CD14-positive monocyte (primary cell): ENCODE measurements at regions not wholly inside any gene's neighbourhood (a gene's known extent, or its start where the extent isn't known, plus 50 kb on each side); places are given as distances from the start of the nearest gene placed in this dataset.

Experiments
- DNase-seq, 3 donors: peaks; one replicate each; pipeline ENCODE4 v3.0.0-alpha.2; 2011 to 2022
- H2AFZ ChIP-seq: 2 replicates; pipeline ENCODE4 v1.6.0; 2012; ENCODE audit warnings: mild to moderate bottlenecking, low read depth, low read length, inconsistent platforms; ENCODE audit not compliant: insufficient read depth, poor library complexity, severe bottlenecking
- H3K27ac ChIP-seq, 2 donors: 1 replicate in 1 of 2; 2 replicates in 1 of 2; pipeline ENCODE4 v1.5.1; 2012 to 2013; ENCODE audit warnings: low read length in 2 of 2, control low read depth in 1 of 2, inconsistent platforms in 1 of 2, low read depth in 1 of 2, mild to moderate bottlenecking in 1 of 2
- H3K27me3 ChIP-seq, 2 donors: one replicate each; pipeline versions ENCODE4 v1.6.0 to v1.6.1; 2011 to 2013; ENCODE audit warnings: low read length in 2 of 2; ENCODE audit not compliant: control insufficient read depth in 2 of 2, insufficient read depth in 2 of 2
- H3K36me3 ChIP-seq, 2 donors: replicated peaks in 1 of 2; 1 replicate in 1 of 2; 2 replicates in 1 of 2; pipeline versions ENCODE4 v1.5.1 to v1.6.1; 2012 to 2013; ENCODE audit warnings: low read length in 2 of 2, control low read depth in 1 of 2, inconsistent platforms in 1 of 2, mild to moderate bottlenecking in 1 of 2; ENCODE audit not compliant: insufficient read depth in 2 of 2, control insufficient read depth in 1 of 2
- H3K4me1 ChIP-seq, 2 donors: 1 replicate in 1 of 2; 2 replicates in 1 of 2; pipeline versions ENCODE4 v1.5.1 to v1.6.1; 2012 to 2013; ENCODE audit warnings: low read length in 2 of 2, control low read depth in 1 of 2, inconsistent platforms in 1 of 2, mild to moderate bottlenecking in 1 of 2, moderate library complexity in 1 of 2; ENCODE audit not compliant: insufficient read depth in 2 of 2, control insufficient read depth in 1 of 2
- H3K4me2 ChIP-seq: replicated peaks from 2 replicates; pipeline ENCODE3; 2012; ENCODE audit warnings: low read length, moderate library complexity, mild to moderate bottlenecking; ENCODE audit not compliant: poor library complexity, severe bottlenecking; ENCODE audit errors: extremely low read depth
- H3K4me3 ChIP-seq, 3 experiments: fragments of 200-600 bp in 1 of 3; sonication (generic) in 1 of 3; replicated peaks in 1 of 3; 1 replicate in 2 of 3; 2 replicates in 1 of 3; pipeline ENCODE4 v1.5.1; 2011 to 2013; ENCODE audit warnings: low read length in 3 of 3, mild to moderate bottlenecking in 3 of 3, control low read depth in 2 of 3, low read depth in 2 of 3, inconsistent platforms in 1 of 3, moderate library complexity in 1 of 3
- H3K79me2 ChIP-seq: 2 replicates; pipeline ENCODE4 v1.6.0; 2012; ENCODE audit warnings: mild to moderate bottlenecking, control low read depth, inconsistent platforms, low read length, moderate library complexity; ENCODE audit not compliant: insufficient read depth
- H3K9ac ChIP-seq: 2 replicates; pipeline ENCODE4 v1.6.0; 2017; ENCODE audit warnings: low read length, mild to moderate bottlenecking; ENCODE audit not compliant: insufficient read depth, poor library complexity, severe bottlenecking
- H3K9me3 ChIP-seq, 2 donors: replicated peaks in 1 of 2; 1 replicate in 1 of 2; 2 replicates in 1 of 2; pipeline versions ENCODE4 v1.5.1 to v1.6.1; 2012 to 2013; ENCODE audit warnings: low read length in 2 of 2, control low read depth in 1 of 2; ENCODE audit not compliant: control insufficient read depth in 1 of 2, insufficient read depth in 1 of 2
- H4K20me1 ChIP-seq: 2 replicates; pipeline ENCODE4 v1.6.0; 2012; ENCODE audit warnings: mild to moderate bottlenecking, low read length, control low read depth, moderate library complexity; ENCODE audit not compliant: insufficient read depth
- H3K27ac Mint-ChIP-seq, 7 donors: one replicate each; pipeline ENCODE4 v1.8.0; 2020; ENCODE audit warnings: mild to moderate bottlenecking in 7 of 7, mixed read lengths in 7 of 7, moderate library complexity in 6 of 7, inconsistent platforms in 2 of 7
- H3K27me3 Mint-ChIP-seq, 3 donors: one replicate each; pipeline ENCODE4 v1.8.0; 2021 to 2022; ENCODE audit warnings: low read depth in 3 of 3, mild to moderate bottlenecking in 3 of 3, mixed read lengths in 3 of 3, moderate library complexity in 3 of 3, inconsistent platforms in 1 of 3
- H3K36me3 Mint-ChIP-seq, 2 donors: one replicate each; pipeline ENCODE4 v1.8.0; 2020; ENCODE audit warnings: mixed read lengths in 2 of 2, inconsistent platforms in 1 of 2, mild to moderate bottlenecking in 1 of 2
- H3K4me1 Mint-ChIP-seq: one replicate; pipeline ENCODE4 v1.8.0; 2020; ENCODE audit warnings: mild to moderate bottlenecking, mixed read lengths
- H3K4me3 Mint-ChIP-seq, 2 donors: one replicate each; pipeline ENCODE4 v1.8.0; 2020; ENCODE audit warnings: mild to moderate bottlenecking in 2 of 2, mixed read lengths in 2 of 2, moderate library complexity in 1 of 2
- H3K9me3 Mint-ChIP-seq, 7 donors: one replicate each; pipeline ENCODE4 v1.8.0; 2020 to 2022; ENCODE audit warnings: mixed read lengths in 7 of 7, mild to moderate bottlenecking in 6 of 7, moderate library complexity in 6 of 7, inconsistent platforms in 2 of 7
- CTCF ChIP-seq: fragments of 200-600 bp; IDR thresholded peaks from one replicate; pipeline ENCODE4 v1.8.0; 2022; ENCODE audit warnings: antibody characterized with exemption, mild to moderate bottlenecking
- WGBS: methylation state at CpG from one replicate; pipeline ENCODE4 v1.1.5; 2013; ENCODE audit warnings: missing lambda C conversion rate; ENCODE audit not compliant: insufficient coverage; 5-methylcytosine and 5-hydroxymethylcytosine counted together
- intact Hi-C, 2 donors: fragments of 100-400 bp; cut with micrococcal nuclease; formaldehyde crosslinking; loops; one replicate each; pipeline versions ENCODE4 v1.15.0 to v1.15.1; 2023

DNA sequence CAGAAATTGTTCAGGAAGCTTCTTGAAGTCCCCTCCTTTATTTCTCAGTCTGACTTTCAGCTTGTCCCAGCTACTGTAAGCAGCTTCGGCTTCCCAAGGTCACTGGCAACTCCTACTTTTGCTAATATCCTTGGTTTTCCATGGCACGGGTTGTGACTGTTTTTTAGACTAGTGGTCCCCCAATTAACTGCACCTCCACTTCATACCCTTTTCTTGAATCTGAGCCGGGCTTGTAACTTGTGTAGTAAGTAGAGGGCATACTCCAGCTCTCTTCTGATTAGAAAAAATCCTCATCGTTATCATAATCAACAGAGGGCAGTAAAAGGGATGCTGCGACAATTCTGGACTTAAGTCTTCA lies 162.3 kb upstream of the TNFAIP3 start:
- H3K27me3 Mint-ChIP-seq: peaks cover 0 to 3% (median 2%) of the 10 kb centered on the region in 3 donors
- H2AFZ ChIP-seq: no peak overlapping the region
- 100% methylated on average over 1 of the region's 5 CpGs for WGBS

More for the DNA sequence above, 162.3 kb upstream of the TNFAIP3 start:
- Histone ChIP-seq H3K36me3 (no peaks in the 10 kb centered on the region), H3K4me2 (no peak overlapping the region), H4K20me1 (no peaks in the 10 kb centered on the region), H3K27me3 (no peaks in the 10 kb centered on the region), H3K4me1 (peaks cover 29 to 36% of the 10 kb centered on the region in 2 donors), H3K27ac (no peak overlapping the region), H3K79me2 (no peaks in the 10 kb centered on the region), H3K9ac (no peak overlapping the region), H3K9me3 (no peaks in the 10 kb centered on the region), H3K4me3 (no peak overlapping the region)
- peaks cover 47% of the 10 kb centered on the region for H3K4me1 Mint-ChIP-seq
- H3K4me3 Mint-ChIP-seq: no peak overlapping the region
- H3K27ac Mint-ChIP-seq: peak overlapping the region in 1 of 7 donors; percentile 28
- intact Hi-C loops: loop anchor here (5.0 to 10.0 kb wide), 7 partner anchors 68 to 300 kb away; partner anchors contain the start of gene TNFAIP3 (in 1 of the 2)
- TF ChIP-seq CTCF: no peak
- no peak for DNase-seq
- peaks cover 0 to 1% of the 10 kb centered on the region in 2 donors for H3K36me3 Mint-ChIP-seq
- H3K9me3 Mint-ChIP-seq: peaks cover 0 to 3% (median 0%) of the 10 kb centered on the region in 7 donors
